CD4-positive, CD25-positive, alpha-beta regulatory T cell (primary cell): ENCODE measurements at regions not wholly inside any gene's neighbourhood (a gene's known extent, or its start where the extent isn't known, plus 50 kb on each side); places are given as distances from the start of the nearest gene placed in this dataset.
"Not testable (repeated sequence)": the region's sequence is repeated elsewhere in the genome, so short reads cannot be mapped to it uniquely, and the experiment has no call there.

Experiments used
- ATAC-seq, 2 donors: fragments of 150-1000 bp; cut with Tn5 transposase; one replicate each; pipeline ENCODE4 v1.10.0; 2021; ENCODE audit warnings: low read depth in 2 of 2, moderate number of reproducible peaks in 2 of 2, moderate library complexity in 1 of 2
- DNase-seq, 3 donors: peaks; one replicate each; pipeline versions ENCODE4 v3.0.0 to v3.0.0-alpha.2; 2012 to 2022; ENCODE audit warnings: mixed read lengths in 1 of 3
- H3K27ac ChIP-seq: one replicate; pipeline ENCODE4 v1.7.0; 2013; ENCODE audit warnings: mild to moderate bottlenecking, low read length; ENCODE audit not compliant: insufficient read depth, poor library complexity, severe bottlenecking
- H3K27me3 ChIP-seq: one replicate; pipeline ENCODE4 v1.7.0; 2013; ENCODE audit warnings: low read length; ENCODE audit not compliant: control insufficient read depth, insufficient read depth
- H3K36me3 ChIP-seq: one replicate; pipeline ENCODE4 v1.7.0; 2013; ENCODE audit warnings: mild to moderate bottlenecking, low read length, moderate library complexity; ENCODE audit not compliant: control insufficient read depth, insufficient read depth
- H3K4me1 ChIP-seq: 2 replicates; pipeline ENCODE4 v1.7.0; 2013; ENCODE audit warnings: mild to moderate bottlenecking, low read length; ENCODE audit not compliant: insufficient read depth, control insufficient read depth, poor library complexity, severe bottlenecking
- H3K4me3 ChIP-seq: one replicate; pipeline ENCODE4 v1.7.0; 2013; ENCODE audit warnings: low read depth, mild to moderate bottlenecking, low read length, moderate library complexity
- H3K9me3 ChIP-seq, 2 experiments: 1 replicate in 1 of 2; 2 replicates in 1 of 2; pipeline ENCODE4 v1.7.0; 2013; ENCODE audit warnings: low read length in 2 of 2, mild to moderate bottlenecking in 1 of 2, moderate library complexity in 1 of 2; ENCODE audit not compliant: control insufficient read depth in 2 of 2
- H3K27ac Mint-ChIP-seq, 3 donors: one replicate each; pipeline ENCODE4 v1.8.0; 2020 to 2022; ENCODE audit warnings: mild to moderate bottlenecking in 3 of 3, mixed read lengths in 3 of 3, moderate library complexity in 2 of 3
- H3K27me3 Mint-ChIP-seq: one replicate; pipeline ENCODE4 v1.8.0; 2022; ENCODE audit warnings: mild to moderate bottlenecking, mixed read lengths
- H3K36me3 Mint-ChIP-seq: one replicate; pipeline ENCODE4 v1.8.0; 2020; ENCODE audit warnings: mixed read lengths
- H3K4me1 Mint-ChIP-seq, 4 donors: one replicate each; pipeline ENCODE4 v1.8.0; 2020 to 2022; ENCODE audit warnings: mixed read lengths in 4 of 4, mild to moderate bottlenecking in 1 of 4
- H3K4me3 Mint-ChIP-seq, 4 donors: one replicate each; pipeline ENCODE4 v1.8.0; 2020 to 2022; ENCODE audit warnings: mild to moderate bottlenecking in 4 of 4, mixed read lengths in 4 of 4, moderate library complexity in 3 of 4
- H3K9me3 Mint-ChIP-seq, 7 donors: one replicate each; pipeline ENCODE4 v1.8.0; 2020 to 2022; ENCODE audit warnings: mixed read lengths in 7 of 7, mild to moderate bottlenecking in 3 of 7, moderate library complexity in 2 of 7

DNA sequence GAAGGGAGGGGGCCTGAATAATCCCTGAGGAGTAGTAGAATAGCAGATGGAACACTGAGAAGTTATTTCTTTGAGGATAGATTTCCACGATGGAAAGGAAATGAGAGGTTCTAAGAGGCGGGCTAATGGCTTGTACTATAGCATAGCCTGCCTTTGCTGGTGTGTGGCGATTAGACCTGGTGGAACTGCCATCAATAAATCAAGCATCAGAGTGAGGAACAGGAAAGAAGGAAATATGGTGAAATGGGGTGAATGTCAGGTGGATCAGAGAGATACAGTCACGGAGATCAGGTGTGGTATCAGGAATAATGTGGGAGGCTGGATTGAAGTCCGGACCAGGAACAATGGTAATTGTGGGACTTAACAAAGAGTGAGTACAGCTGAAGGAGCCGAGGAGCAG is 668.6 kb downstream of the SUCLG1 start:
- not testable (repeated sequence) for H3K36me3 ChIP-seq, H3K27me3 Mint-ChIP-seq, H3K9me3 ChIP-seq, H3K4me1 Mint-ChIP-seq, H3K36me3 Mint-ChIP-seq, H3K27ac Mint-ChIP-seq, H3K4me1 ChIP-seq, H3K27me3 ChIP-seq, H3K9me3 Mint-ChIP-seq, H3K4me3 Mint-ChIP-seq, ATAC-seq, DNase-seq, H3K4me3 ChIP-seq, H3K27ac ChIP-seq

DNA sequence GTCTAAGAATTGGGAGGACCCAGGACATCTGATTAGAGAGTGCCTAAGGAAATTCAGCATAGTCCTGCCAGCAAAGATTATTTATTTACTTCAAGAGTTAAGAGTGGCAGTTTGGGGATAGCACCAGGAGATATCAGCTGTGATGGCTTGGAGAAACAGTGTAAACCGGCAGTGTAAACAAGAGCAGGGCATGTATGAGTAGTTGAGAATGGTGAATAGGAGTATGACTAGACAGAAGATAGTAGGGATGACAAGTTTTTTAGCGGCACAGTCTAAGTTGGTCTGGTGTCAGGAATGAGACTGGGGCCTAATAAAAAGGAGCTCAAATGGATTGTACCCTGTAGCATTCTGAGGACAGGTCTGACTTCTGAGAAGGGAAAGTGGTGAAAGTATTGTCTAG is 669.4 kb downstream of the SUCLG1 start:
- not testable (repeated sequence) for DNase-seq, H3K27ac Mint-ChIP-seq

DNA sequence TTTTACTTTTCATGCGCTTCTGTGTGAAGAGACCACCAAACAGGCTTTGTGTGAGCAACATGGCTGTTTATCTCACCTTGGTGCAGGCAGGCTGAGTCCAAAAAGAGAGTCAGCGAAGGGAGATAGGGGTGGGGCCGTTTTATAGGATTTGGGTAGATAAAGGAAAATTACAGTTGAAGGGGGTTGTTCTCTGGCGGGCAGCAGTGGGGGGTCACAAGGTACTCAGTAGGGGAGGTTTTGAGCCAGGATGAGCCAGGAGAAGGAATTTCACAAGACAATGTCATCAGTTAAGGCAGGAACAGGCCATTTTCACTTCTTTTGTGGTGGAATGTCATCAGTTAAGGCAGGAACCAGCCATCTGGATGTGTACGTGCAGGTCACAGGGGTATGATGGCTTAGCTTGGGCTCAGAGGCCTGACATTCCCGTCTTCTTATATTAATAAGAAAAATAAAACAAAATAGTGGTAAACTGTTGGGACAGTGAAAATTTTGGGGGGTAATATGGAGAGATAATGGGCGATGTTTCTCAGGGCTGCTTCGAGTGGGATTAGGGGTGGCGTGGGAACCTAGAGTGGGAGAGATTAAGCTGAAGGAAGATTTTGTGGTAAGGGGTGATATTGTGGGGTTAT is 670.0 kb downstream of the SUCLG1 start:
- not testable (repeated sequence) for H3K27ac ChIP-seq, H3K9me3 ChIP-seq, H3K36me3 Mint-ChIP-seq, H3K9me3 Mint-ChIP-seq, H3K4me3 ChIP-seq, H3K27ac Mint-ChIP-seq, H3K36me3 ChIP-seq, H3K27me3 ChIP-seq, H3K4me1 ChIP-seq, DNase-seq, ATAC-seq, H3K4me3 Mint-ChIP-seq, H3K4me1 Mint-ChIP-seq, H3K27me3 Mint-ChIP-seq

More for the DNA sequence above, 669.4 kb downstream of the SUCLG1 start:
- not testable (repeated sequence) for H3K9me3 Mint-ChIP-seq, H3K4me3 ChIP-seq, H3K27ac ChIP-seq, H3K4me3 Mint-ChIP-seq, H3K27me3 ChIP-seq, H3K9me3 ChIP-seq, H3K4me1 ChIP-seq, H3K4me1 Mint-ChIP-seq, ATAC-seq, H3K27me3 Mint-ChIP-seq, H3K36me3 Mint-ChIP-seq, H3K36me3 ChIP-seq

DNA sequence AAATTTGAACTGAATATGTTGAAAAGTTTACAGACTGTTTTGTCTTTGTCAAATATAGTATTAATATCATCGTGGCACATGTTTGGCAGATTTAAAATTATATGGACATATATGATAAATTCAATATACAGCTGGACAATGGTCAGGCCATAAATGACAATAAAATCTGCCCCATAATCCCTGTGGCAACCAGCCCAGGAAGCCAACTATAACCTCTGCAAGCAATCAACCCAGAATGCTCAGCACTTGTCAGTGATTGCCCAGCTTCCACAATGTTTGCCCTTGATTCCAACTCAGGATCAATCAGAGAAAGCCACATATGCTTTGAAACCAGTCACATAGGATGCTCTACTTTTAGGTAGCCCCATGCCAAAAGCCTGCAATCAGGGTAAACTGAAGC is 671.9 kb downstream of the SUCLG1 start:
- no peak overlapping the region for H3K27ac ChIP-seq
- H3K4me3 ChIP-seq: no peak overlapping the region
- H3K9me3 ChIP-seq: no peaks in the 10 kb centered on the region
- ATAC-seq: no peak
- Mint-ChIP-seq H3K27ac (no peak overlapping the region), H3K27me3 (no peaks in the 10 kb centered on the region), H3K4me3 (no peak overlapping the region), H3K4me1 (no peaks in the 10 kb centered on the region), H3K36me3 (no peaks in the 10 kb centered on the region), H3K9me3 (peaks cover 0 to 2% (median 0%) of the 10 kb centered on the region in 7 donors)
- H3K27me3 ChIP-seq: no peaks in the 10 kb centered on the region
- H3K36me3 ChIP-seq: no peaks in the 10 kb centered on the region
- H3K4me1 ChIP-seq: no peaks in the 10 kb centered on the region
- DNase-seq: no peak

DNA sequence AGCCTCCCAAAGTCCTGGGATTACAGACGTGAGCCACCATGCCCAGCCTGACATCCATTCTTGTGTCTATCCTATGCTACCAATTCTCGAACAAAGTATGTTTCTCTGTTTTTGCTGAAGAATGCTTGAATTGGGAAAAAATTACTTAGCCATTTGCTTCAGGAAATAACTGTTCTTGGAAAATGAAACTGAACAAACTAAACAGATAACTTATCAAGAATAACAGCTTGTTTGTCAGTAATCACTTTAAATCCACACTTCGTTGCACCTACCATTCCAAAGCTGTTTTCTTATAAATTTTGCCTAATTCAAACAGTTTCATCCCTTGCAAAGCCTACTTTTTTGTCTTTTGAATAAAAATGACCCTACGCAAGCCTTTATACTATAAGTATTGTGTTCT is 672.9 kb downstream of the SUCLG1 start:
- H3K9me3 ChIP-seq: no peaks in the 10 kb centered on the region
- H3K36me3 Mint-ChIP-seq: no peaks in the 10 kb centered on the region
- H3K4me1 ChIP-seq: no peaks in the 10 kb centered on the region
- H3K4me1 Mint-ChIP-seq: no peaks in the 10 kb centered on the region
- DNase-seq: no peak
- H3K36me3 ChIP-seq: no peaks in the 10 kb centered on the region
- peaks cover 0 to 6% (median 0%) of the 10 kb centered on the region in 7 donors for H3K9me3 Mint-ChIP-seq
- no peak for ATAC-seq
- no peaks in the 10 kb centered on the region for H3K27me3 Mint-ChIP-seq
- H3K4me3 Mint-ChIP-seq: no peak overlapping the region
- no peak overlapping the region for H3K27ac Mint-ChIP-seq
- no peak overlapping the region for H3K4me3 ChIP-seq
- H3K27ac ChIP-seq: no peak overlapping the region
- no peaks in the 10 kb centered on the region for H3K27me3 ChIP-seq

DNA sequence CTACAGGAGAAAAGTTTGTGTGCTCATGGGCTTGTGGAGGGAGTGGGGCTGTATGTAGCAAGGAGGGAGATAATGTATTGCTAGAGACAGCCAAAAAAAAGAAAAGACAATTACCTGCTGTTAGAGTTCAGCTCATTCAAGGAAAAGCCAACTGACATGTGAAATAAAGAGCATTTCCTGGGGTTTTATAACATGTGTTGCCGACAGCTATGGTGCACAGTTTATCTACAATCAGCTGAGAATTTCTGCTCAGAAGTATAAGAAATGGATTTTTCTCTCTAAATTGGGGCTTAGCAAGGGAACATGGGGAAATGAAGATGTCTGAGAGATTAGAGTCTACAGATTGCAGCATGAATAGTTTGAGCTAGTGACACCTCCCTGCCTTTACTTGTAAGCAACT is 674.1 kb downstream of the SUCLG1 start:
- H3K4me1 Mint-ChIP-seq: no peaks in the 10 kb centered on the region
- no peak for ATAC-seq
- no peak for DNase-seq
- no peaks in the 10 kb centered on the region for H3K27me3 Mint-ChIP-seq
- H3K9me3 ChIP-seq: no peaks in the 10 kb centered on the region
- no peak overlapping the region for H3K27ac ChIP-seq
- H3K4me3 ChIP-seq: no peak overlapping the region
- no peaks in the 10 kb centered on the region for H3K36me3 ChIP-seq
- no peaks in the 10 kb centered on the region for H3K4me1 ChIP-seq
- no peaks in the 10 kb centered on the region for H3K36me3 Mint-ChIP-seq
- no peaks in the 10 kb centered on the region for H3K27me3 ChIP-seq
- H3K4me3 Mint-ChIP-seq: no peak overlapping the region
- peaks cover 0 to 6% (median 2%) of the 10 kb centered on the region in 7 donors for H3K9me3 Mint-ChIP-seq
- no peak overlapping the region for H3K27ac Mint-ChIP-seq

DNA sequence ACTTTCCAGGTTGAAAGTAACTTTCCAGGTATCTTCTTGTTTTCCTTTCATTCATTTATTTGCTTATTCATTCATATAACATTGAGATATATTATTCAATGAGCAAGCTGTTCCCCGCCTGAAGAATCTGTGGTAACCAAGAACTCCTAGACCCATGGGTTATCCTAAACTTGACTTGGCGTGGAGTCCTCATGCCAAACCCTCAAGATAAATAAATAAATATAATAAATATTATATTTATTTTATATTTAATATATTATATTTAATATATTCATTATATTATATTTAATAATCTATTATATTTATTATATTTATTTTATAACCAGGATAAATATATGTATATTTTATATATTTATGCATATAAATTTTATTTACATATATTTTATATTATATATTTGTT is 674.8 kb downstream of the SUCLG1 start:
- Histone ChIP-seq H3K9me3 (no peaks in the 10 kb centered on the region), H3K27me3 (no peaks in the 10 kb centered on the region), H3K4me1 (no peaks in the 10 kb centered on the region), H3K27ac (no peak overlapping the region), H3K36me3 (no peaks in the 10 kb centered on the region), H3K4me3 (no peak overlapping the region)
- ATAC-seq: no peak
- no peak for DNase-seq
- Mint-ChIP-seq H3K9me3 (peaks cover 0 to 4% (median 2%) of the 10 kb centered on the region in 7 donors), H3K4me1 (no peaks in the 10 kb centered on the region), H3K27me3 (no peaks in the 10 kb centered on the region), H3K4me3 (no peak overlapping the region), H3K36me3 (no peaks in the 10 kb centered on the region), H3K27ac (no peak overlapping the region)

DNA sequence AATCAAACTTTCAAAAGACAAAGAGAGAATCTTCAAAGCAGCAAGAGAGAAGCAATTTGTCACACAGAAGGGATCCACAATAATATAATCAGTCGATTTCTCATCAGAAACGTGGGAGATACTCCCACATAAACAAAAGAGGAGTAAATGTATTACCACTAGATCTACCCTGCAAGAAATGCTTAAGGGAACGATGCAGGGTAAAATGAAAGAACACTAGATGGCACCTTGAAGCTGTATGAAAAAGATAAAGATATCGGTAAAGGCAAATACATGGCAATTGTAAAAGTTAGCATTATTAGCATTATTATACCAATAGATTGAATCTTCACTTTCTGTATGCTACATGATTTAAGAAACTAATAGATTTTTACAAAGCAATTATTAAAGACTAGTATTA is 677.0 kb downstream of the SUCLG1 start:
- no peak overlapping the region for H3K4me3 Mint-ChIP-seq

More for the DNA sequence above, 677.0 kb downstream of the SUCLG1 start:
- H3K27me3 Mint-ChIP-seq: no peaks in the 10 kb centered on the region
- Histone ChIP-seq H3K9me3 (no peaks in the 10 kb centered on the region), H3K4me1 (no peaks in the 10 kb centered on the region), H3K27ac (no peak overlapping the region), H3K36me3 (no peaks in the 10 kb centered on the region), H3K4me3 (no peak overlapping the region), H3K27me3 (no peaks in the 10 kb centered on the region)
- no peak for ATAC-seq
- no peaks in the 10 kb centered on the region for H3K4me1 Mint-ChIP-seq
- no peaks in the 10 kb centered on the region for H3K36me3 Mint-ChIP-seq
- peaks cover 0 to 5% (median 1%) of the 10 kb centered on the region in 7 donors for H3K9me3 Mint-ChIP-seq
- no peak for DNase-seq
- no peak overlapping the region for H3K27ac Mint-ChIP-seq
